Trophoblast cell (in vitro differentiated cells and primary cell): ENCODE measurements at regions not wholly inside any gene's neighbourhood (a gene's known extent, or its start where the extent isn't known, plus 50 kb on each side); places are given as distances from the start of the nearest gene placed in this dataset.
"Not testable (repeated sequence)": the region's sequence is repeated elsewhere in the genome, so short reads cannot be mapped to it uniquely, and the experiment has no call there.

Source experiments
- DNase-seq, 2 donors: peaks; one replicate each; pipeline ENCODE4 v3.0.0-alpha.2; 2016
- H2AFZ ChIP-seq: 2 replicates; pipeline ENCODE4 v1.6.1; 2013; ENCODE audit warnings: low read length, moderate library complexity, mild to moderate bottlenecking; ENCODE audit not compliant: insufficient read depth, poor library complexity
- H2AK5ac ChIP-seq: 2 replicates; pipeline ENCODE4 v1.6.1; 2013; ENCODE audit warnings: mild to moderate bottlenecking, low read length
- H2BK120ac ChIP-seq: 2 replicates; pipeline ENCODE4 v1.6.1; 2013; ENCODE audit warnings: low read length, mild to moderate bottlenecking, moderate library complexity; ENCODE audit not compliant: insufficient read depth, poor library complexity
- H2BK12ac ChIP-seq: 2 replicates; pipeline ENCODE4 v1.6.1; 2013; ENCODE audit warnings: mild to moderate bottlenecking, low read length, moderate library complexity
- H2BK5ac ChIP-seq: 2 replicates; pipeline ENCODE4 v1.6.1; 2013; ENCODE audit warnings: low read length, low read depth, moderate library complexity, mild to moderate bottlenecking; ENCODE audit not compliant: poor library complexity
- H3K14ac ChIP-seq: 2 replicates; pipeline ENCODE4 v1.6.1; 2013; ENCODE audit warnings: mild to moderate bottlenecking, low read length
- H3K18ac ChIP-seq: 2 replicates; pipeline ENCODE4 v1.6.1; 2013; ENCODE audit warnings: mild to moderate bottlenecking, low read length
- H3K23ac ChIP-seq: 2 replicates; pipeline ENCODE4 v1.6.1; 2013; ENCODE audit warnings: low read length
- H3K27ac ChIP-seq: 2 replicates; pipeline ENCODE4 v1.5.1; 2013; ENCODE audit warnings: low read depth, mild to moderate bottlenecking, inconsistent platforms, low read length, moderate library complexity
- H3K27me3 ChIP-seq: 2 replicates; pipeline ENCODE4 v1.6.1; 2013; ENCODE audit warnings: inconsistent platforms, mild to moderate bottlenecking, low read length, moderate library complexity; ENCODE audit not compliant: insufficient read depth
- H3K36me3 ChIP-seq, 2 experiments: 1 replicate in 1 of 2; 2 replicates in 1 of 2; pipeline ENCODE4 v1.6.1; 2013; ENCODE audit warnings: low read length in 2 of 2, mild to moderate bottlenecking in 2 of 2, moderate library complexity in 1 of 2; ENCODE audit not compliant: insufficient read depth in 2 of 2, control insufficient read depth in 1 of 2
- H3K4ac ChIP-seq: 2 replicates; pipeline ENCODE4 v1.6.1; 2013; ENCODE audit warnings: low read depth, mild to moderate bottlenecking, low read length, moderate library complexity
- H3K4me1 ChIP-seq, 2 experiments: 1 replicate in 1 of 2; 2 replicates in 1 of 2; pipeline ENCODE4 v1.6.1; 2013; ENCODE audit warnings: low read length in 2 of 2, mild to moderate bottlenecking in 2 of 2, moderate library complexity in 1 of 2; ENCODE audit not compliant: insufficient read depth in 2 of 2, control insufficient read depth in 1 of 2
- H3K4me2 ChIP-seq: 2 replicates; pipeline ENCODE4 v1.6.1; 2013; ENCODE audit warnings: inconsistent platforms, mild to moderate bottlenecking, low read length, moderate library complexity
- H3K4me3 ChIP-seq: 2 replicates; pipeline ENCODE4 v1.5.1; 2013; ENCODE audit warnings: mild to moderate bottlenecking, low read depth, low read length, inconsistent platforms
- H3K79me1 ChIP-seq: one replicate; pipeline ENCODE4 v1.6.1; 2013; ENCODE audit warnings: low read length
- H3K79me2 ChIP-seq: 2 replicates; pipeline ENCODE4 v1.6.1; 2013; ENCODE audit warnings: low read length, mild to moderate bottlenecking; ENCODE audit not compliant: control insufficient read depth, insufficient read depth, poor library complexity
- H3K9ac ChIP-seq: 2 replicates; pipeline ENCODE4 v1.6.1; 2013; ENCODE audit warnings: mild to moderate bottlenecking, low read length
- H3K9me3 ChIP-seq: 2 replicates; pipeline ENCODE4 v1.6.1; 2013; ENCODE audit warnings: low read depth, mild to moderate bottlenecking, control low read depth, inconsistent platforms, low read length; ENCODE audit not compliant: insufficient read depth
- H4K12ac ChIP-seq: 2 replicates; pipeline ENCODE4 v1.6.1; 2013; ENCODE audit warnings: low read depth, mild to moderate bottlenecking, low read length, moderate library complexity
- H4K8ac ChIP-seq: 2 replicates; pipeline ENCODE4 v1.6.1; 2013; ENCODE audit warnings: low read depth, mild to moderate bottlenecking, low read length, moderate library complexity
- H4K91ac ChIP-seq: one replicate; pipeline ENCODE4 v1.6.1; 2013; ENCODE audit warnings: low read depth, mild to moderate bottlenecking, low read length, moderate library complexity
- WGBS: extraction: QIAGEN DNeasy Blood & Tissue Kit; methylation state at CpG from one replicate; pipeline ENCODE4 v1.1.7; 2013; ENCODE audit warnings: missing lambda C conversion rate; ENCODE audit not compliant: insufficient read length, insufficient coverage; ENCODE audit errors: extremely low coverage; 5-methylcytosine and 5-hydroxymethylcytosine counted together

DNA sequence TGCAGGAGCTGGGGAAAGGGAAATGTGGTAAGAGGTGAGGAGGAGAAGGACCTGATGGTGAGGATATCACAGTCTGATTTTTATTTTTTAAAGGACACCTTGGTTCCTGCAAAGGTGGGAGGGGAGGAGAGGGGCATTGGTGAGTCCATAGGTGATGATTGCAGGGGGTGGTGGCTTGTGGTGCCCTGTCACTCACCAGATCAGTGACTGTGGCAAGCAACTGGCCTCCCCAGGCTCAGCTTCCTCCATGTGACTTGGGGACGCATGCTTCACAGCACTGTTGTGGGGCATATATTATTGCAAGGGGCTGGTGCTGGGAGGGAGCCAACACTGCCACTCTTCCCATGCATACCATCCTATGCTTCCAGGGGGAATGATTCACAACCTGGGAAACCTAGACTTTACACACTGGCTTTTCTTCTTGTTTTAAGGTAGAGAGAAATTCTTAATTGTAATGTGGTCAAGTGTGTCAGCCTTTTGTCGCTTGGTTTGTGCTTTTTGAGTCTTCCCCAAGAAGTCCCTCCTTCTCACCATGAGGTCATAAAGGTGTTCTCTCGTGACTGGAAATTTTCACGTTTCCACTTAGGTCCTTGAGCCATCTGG, 106.8 kb upstream of the PLGLB2 start:
- H2BK120ac ChIP-seq, H3K14ac ChIP-seq, H3K4me3 ChIP-seq, H2AFZ ChIP-seq, H4K91ac ChIP-seq, H3K36me3 ChIP-seq, H3K27ac ChIP-seq, H3K4ac ChIP-seq, H3K9me3 ChIP-seq, H2BK5ac ChIP-seq, H4K8ac ChIP-seq, H2BK12ac ChIP-seq, H3K18ac ChIP-seq, H3K23ac ChIP-seq, H2AK5ac ChIP-seq, H3K9ac ChIP-seq, H3K27me3 ChIP-seq, H3K79me1 ChIP-seq, H3K79me2 ChIP-seq, H4K12ac ChIP-seq, DNase-seq, H3K4me2 ChIP-seq, H3K4me1 ChIP-seq: not testable (repeated sequence)
- no CpG with 5 or more reads among the region's 4 CpGs for WGBS

DNA sequence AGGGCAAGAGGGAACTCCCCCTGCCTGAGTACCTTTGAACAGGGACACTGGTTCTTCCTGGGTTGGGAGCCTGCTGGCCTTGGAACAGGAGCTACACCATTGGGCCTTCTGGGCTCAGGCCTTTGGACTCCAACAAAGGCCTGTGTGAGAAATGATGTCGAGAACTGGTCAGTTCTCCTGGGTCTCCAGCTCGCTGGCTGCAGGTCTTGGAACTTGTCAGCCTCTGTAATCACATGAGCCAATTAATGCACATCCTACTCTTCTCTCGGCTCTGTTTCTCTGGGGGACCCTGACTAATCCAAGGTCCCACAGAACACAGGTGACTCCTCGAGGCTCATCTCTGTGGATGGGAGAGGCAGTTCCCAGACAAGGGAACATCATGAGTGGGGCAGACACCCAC, 104.7 kb upstream of the PLGLB2 start:
- Histone ChIP-seq H2BK120ac (peak overlapping the region; percentile 13), H2BK5ac (peak overlapping the region; percentile 31), H2BK12ac (peak overlapping the region; percentile 31)
- not testable (repeated sequence) for H2AK5ac ChIP-seq, H3K79me1 ChIP-seq, H3K79me2 ChIP-seq, H3K4me3 ChIP-seq, H3K23ac ChIP-seq, H3K18ac ChIP-seq, DNase-seq, H4K8ac ChIP-seq, H3K4ac ChIP-seq, H3K36me3 ChIP-seq, H3K9ac ChIP-seq, H4K91ac ChIP-seq, H2AFZ ChIP-seq, H3K9me3 ChIP-seq, H3K27me3 ChIP-seq, H3K4me1 ChIP-seq, H3K14ac ChIP-seq, H3K4me2 ChIP-seq, H4K12ac ChIP-seq, H3K27ac ChIP-seq
- WGBS, result no CpG with 5 or more reads among the region's 4 CpGs

DNA sequence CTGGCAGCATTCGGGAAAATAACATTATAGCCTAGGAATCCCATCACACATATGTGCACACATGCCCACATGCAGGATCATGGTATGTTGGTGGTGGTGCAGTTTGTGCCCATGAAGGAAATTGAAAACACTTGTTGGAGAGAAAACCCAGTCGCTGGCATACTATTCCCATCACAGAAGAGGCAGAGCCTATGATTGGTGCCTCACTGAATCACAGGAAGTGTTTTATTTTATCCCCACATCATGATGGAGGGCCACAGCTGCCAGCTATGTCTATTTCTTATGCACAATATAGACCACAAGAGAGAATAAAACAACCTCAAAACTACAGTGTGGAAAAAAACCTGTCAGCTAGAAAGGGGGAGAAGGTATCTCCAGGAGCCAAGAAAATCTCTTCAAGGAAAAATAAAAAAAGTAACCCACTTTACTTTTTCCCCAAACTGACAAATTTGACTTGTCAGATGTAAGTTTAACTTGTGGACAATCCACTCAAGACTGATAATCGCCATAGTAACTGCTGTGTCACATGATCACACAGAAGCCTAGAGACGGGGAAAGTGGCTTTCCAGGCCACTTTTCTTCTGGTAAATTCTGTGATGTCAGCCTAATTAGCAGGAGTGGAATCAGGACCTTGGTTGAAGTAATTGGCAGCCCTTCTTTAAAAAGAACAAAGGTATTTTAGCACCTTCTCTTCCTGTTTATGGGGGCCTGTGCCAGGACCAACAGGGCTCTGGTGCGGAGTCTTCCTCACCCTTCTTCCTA, 100.0 kb upstream of the PLGLB2 start:
- not testable (repeated sequence) for H3K4ac ChIP-seq, DNase-seq, H3K79me1 ChIP-seq, H3K23ac ChIP-seq, H2BK120ac ChIP-seq, H3K4me3 ChIP-seq, H2AFZ ChIP-seq, H3K79me2 ChIP-seq, H2BK5ac ChIP-seq, H2BK12ac ChIP-seq, H4K8ac ChIP-seq, H3K4me2 ChIP-seq, H3K18ac ChIP-seq, H3K27me3 ChIP-seq, H3K36me3 ChIP-seq, H3K4me1 ChIP-seq, H3K27ac ChIP-seq, H2AK5ac ChIP-seq, H4K12ac ChIP-seq, H4K91ac ChIP-seq, H3K14ac ChIP-seq, H3K9ac ChIP-seq, H3K9me3 ChIP-seq
- WGBS, result no CpG with 5 or more reads among the region's 5 CpGs

DNA sequence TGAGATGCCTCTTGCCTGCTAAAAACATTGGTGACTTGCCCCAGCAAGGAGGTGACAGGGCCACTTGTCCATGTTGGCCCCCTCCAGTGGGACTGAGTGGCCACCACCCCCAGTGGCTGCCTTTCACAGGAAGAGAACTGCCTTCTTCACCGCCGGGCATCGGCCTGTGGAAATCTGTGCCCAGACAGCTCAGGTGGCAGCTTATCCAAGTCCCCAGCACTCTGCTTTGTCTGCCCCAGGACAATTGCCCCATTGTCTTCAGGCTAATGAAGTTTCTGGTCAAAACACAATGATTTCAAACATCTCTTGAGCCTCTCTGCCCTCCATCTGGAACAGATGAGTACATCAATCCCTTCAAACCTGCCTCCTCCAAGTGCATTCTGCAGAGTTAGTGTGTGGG, 99.1 kb upstream of the PLGLB2 start:
- not testable (repeated sequence) for H2AFZ ChIP-seq, H3K14ac ChIP-seq, H3K4me3 ChIP-seq, H3K9me3 ChIP-seq, H3K79me1 ChIP-seq, H3K27ac ChIP-seq, H4K12ac ChIP-seq, H3K36me3 ChIP-seq, H3K27me3 ChIP-seq, DNase-seq, H3K4me2 ChIP-seq, H3K9ac ChIP-seq, H3K4ac ChIP-seq, H2BK120ac ChIP-seq, H2BK12ac ChIP-seq, H2BK5ac ChIP-seq, H3K18ac ChIP-seq, H3K79me2 ChIP-seq, H4K91ac ChIP-seq, H4K8ac ChIP-seq, H3K23ac ChIP-seq, H2AK5ac ChIP-seq, H3K4me1 ChIP-seq
- WGBS, result no CpG with 5 or more reads among the region's 3 CpGs
